ENCODE measurements at regions not wholly inside any gene's neighbourhood (a gene's known extent, or its start where the extent isn't known, plus 50 kb on each side); places are given as distances from the start of the nearest gene placed in this dataset.

GRCh38 chr9:35540315-35540714 lies 50.4 kb downstream of the RUSC2 start:
- Mint-ChIP-seq H3K4me3 (ENCODE audit: unreplicated experiment) (peak overlapping the region; percentile 26), H3K4me1 (ENCODE audit: low read depth) (peaks cover 82% of the 10 kb centered on the region), H3K27me3 (ENCODE audit: low read depth) (no peaks in the 10 kb centered on the region), H3K9me3 (ENCODE audit: low read depth) (peaks cover 4% of the 10 kb centered on the region), H3K27ac (ENCODE audit: unreplicated experiment) (peak overlapping the region; percentile 54), H3K36me3 (ENCODE audit: low read depth) (peaks cover 17% of the 10 kb centered on the region)
- TF ChIP-seq CTCF (IDR thresholded peaks at IDR 0.05): no peak
- no peak for DNase-seq (ENCODE audit: low spot score)

GRCh38 chr9:35546853-35547252 lies 56.9 kb downstream of the RUSC2 start:
- Mint-ChIP-seq H3K27ac (ENCODE audit: unreplicated experiment) (peak overlapping the region; percentile 41), H3K4me1 (ENCODE audit: low read depth) (peaks cover 82% of the 10 kb centered on the region), H3K9me3 (ENCODE audit: low read depth) (peaks cover 4% of the 10 kb centered on the region), H3K27me3 (ENCODE audit: low read depth) (no peaks in the 10 kb centered on the region), H3K36me3 (ENCODE audit: low read depth) (peaks cover 43% of the 10 kb centered on the region), H3K4me3 (ENCODE audit: unreplicated experiment) (no peak overlapping the region)
- TF ChIP-seq CTCF (IDR thresholded peaks at IDR 0.05): no peak
- no peak for DNase-seq (ENCODE audit: low spot score)

GRCh38 chr9:35547889-35548418 lies 57.1 kb upstream of the TESK1 start:
- TF ChIP-seq CTCF (IDR thresholded peaks at IDR 0.05): no peak
- Mint-ChIP-seq H3K4me3 (ENCODE audit: unreplicated experiment) (no peak overlapping the region), H3K36me3 (ENCODE audit: low read depth) (peaks cover 43% of the 10 kb centered on the region), H3K4me1 (ENCODE audit: low read depth) (peaks cover 72% of the 10 kb centered on the region), H3K9me3 (ENCODE audit: low read depth) (peaks cover 4% of the 10 kb centered on the region), H3K27ac (ENCODE audit: unreplicated experiment) (no peak overlapping the region), H3K27me3 (ENCODE audit: low read depth) (no peaks in the 10 kb centered on the region)
- no peak for DNase-seq (ENCODE audit: low spot score)

GRCh38 chr9:35548571-35548970 lies 56.5 kb upstream of the TESK1 start:
- Mint-ChIP-seq H3K4me3 (ENCODE audit: unreplicated experiment) (no peak overlapping the region), H3K27me3 (ENCODE audit: low read depth) (no peaks in the 10 kb centered on the region), H3K36me3 (ENCODE audit: low read depth) (peaks cover 43% of the 10 kb centered on the region), H3K9me3 (ENCODE audit: low read depth) (peaks cover 4% of the 10 kb centered on the region), H3K4me1 (ENCODE audit: low read depth) (peaks cover 70% of the 10 kb centered on the region), H3K27ac (ENCODE audit: unreplicated experiment) (peak overlapping the region; percentile 65)
- no peak for DNase-seq (ENCODE audit: low spot score)
- TF ChIP-seq CTCF (IDR thresholded peaks at IDR 0.05): no peak

GRCh38 chr9:35549441-35549840 lies 55.6 kb upstream of the TESK1 start:
- Mint-ChIP-seq H3K4me1 (ENCODE audit: low read depth) (peaks cover 62% of the 10 kb centered on the region), H3K27me3 (ENCODE audit: low read depth) (no peaks in the 10 kb centered on the region), H3K27ac (ENCODE audit: unreplicated experiment) (peak overlapping the region; percentile 65), H3K9me3 (ENCODE audit: low read depth) (no peaks in the 10 kb centered on the region), H3K36me3 (ENCODE audit: low read depth) (peaks cover 40% of the 10 kb centered on the region), H3K4me3 (ENCODE audit: unreplicated experiment) (no peak overlapping the region)
- no peak for DNase-seq (ENCODE audit: low spot score)
- no peak for TF ChIP-seq CTCF (IDR thresholded peaks at IDR 0.05)
